NOMO-1 (cell line): ENCODE measurements at regions not wholly inside any gene's neighbourhood (a gene's known extent, or its start where the extent isn't known, plus 50 kb on each side); places are given as distances from the start of the nearest gene placed in this dataset.

Source experiments
- DNase-seq, 2 experiments: peaks; one replicate each; lab custom pipeline; 2025; ENCODE audit not compliant: unreplicated experiment in 2 of 2; lab: John Stamatoyannopoulos, UW

DNA sequence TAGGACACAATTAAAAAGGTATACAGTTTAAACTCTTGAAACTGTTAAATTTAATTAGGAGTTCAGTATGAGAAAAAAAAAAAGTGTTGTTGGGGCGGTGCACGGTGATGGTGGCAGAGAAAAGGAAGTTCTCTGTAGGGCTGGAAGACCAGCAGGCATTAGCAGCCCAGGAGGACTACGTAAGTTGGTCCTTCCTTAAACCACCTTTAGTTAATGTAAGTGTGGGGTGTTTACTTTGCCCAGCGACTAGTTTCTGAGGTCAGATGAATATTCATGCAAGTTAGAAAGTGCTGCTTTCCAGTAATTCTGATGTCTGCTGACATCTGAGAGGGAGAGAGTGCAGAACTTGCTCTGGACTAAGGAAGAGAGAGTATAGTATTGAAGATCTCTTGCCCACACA, 54.9 kb downstream of the NKX2-1 start:
- DNase-seq, result no peak

DNA sequence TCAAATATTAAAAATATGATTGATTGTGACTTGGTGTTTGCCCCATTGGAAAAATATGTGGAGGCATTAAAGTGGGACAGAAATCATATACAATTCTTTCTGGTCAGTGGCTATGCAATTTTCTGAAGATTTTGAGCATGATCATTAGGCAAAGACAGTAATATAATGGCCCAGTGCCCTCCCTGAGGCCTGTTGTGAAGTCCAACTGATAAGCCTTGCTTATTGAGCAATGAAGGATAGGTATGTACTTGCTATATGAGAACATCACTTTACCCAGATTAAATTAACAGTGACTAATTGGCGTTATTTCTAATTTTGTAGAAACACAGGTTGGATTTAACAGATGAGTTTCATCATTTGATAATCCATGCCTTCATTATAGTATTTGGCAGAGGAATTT, 57.1 kb downstream of the NKX2-1 start:
- no peak for DNase-seq

- DNase-seq, result no peak
Measured at GRCh38 chr14:36455241-36455627, 64.8 kb downstream of the NKX2-1 start.

- no peak for DNase-seq
Measured at GRCh38 chr14:36454599-36455240, 65.3 kb downstream of the NKX2-1 start.

- no peak for DNase-seq
Measured at GRCh38 chr14:36452860-36453259, 67.2 kb downstream of the NKX2-1 start.

GRCh38 chr14:36451310-36452065, 68.5 kb downstream of the NKX2-1 start:
- no peak for DNase-seq

- no peak for DNase-seq
Measured at GRCh38 chr14:36450550-36450949, 69.5 kb downstream of the NKX2-1 start.

DNA sequence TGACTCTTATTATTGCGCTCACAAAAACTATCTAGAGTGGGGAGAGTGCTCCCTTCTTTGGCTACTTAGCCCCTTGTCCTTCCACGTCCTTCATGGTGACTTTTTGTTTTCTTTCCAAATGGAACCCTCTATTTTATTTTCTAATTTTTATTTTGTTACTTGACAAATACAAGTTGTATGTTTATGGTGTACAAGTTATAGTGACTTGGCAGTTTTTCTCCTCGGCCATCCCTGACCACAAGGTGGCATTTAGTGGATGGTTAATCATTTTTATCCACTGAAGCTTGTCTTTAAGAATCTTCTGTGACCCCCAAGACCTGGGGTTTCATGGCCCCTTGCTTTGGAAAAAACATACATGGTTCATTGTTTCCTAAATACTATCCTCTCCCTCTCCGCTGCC, 70.1 kb downstream of the NKX2-1 start:
- DNase-seq, result no peak

DNA sequence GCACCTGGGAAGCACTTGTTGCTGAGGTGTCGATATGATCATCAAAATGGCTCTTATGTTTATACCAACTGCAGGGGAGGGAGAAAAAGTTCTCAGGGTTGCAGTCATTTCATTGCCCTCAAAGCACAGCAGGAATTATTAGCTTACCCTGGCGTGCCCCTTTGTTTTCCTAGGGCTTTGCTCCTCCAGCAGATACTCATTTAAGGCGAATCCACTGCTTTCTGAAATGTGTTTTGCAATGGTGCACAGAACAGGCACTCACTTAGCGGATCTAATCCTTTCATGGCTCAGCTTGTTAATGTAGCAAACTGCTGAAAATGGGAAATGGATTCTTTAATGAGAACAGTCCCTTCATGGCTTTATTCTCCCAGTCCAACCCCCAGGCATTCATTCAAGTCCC, 76.7 kb downstream of the NKX2-1 start:
- no peak for DNase-seq

- no peak for DNase-seq
Measured at GRCh38 chr14:36442824-36443241, 77.2 kb downstream of the NKX2-1 start.

DNA sequence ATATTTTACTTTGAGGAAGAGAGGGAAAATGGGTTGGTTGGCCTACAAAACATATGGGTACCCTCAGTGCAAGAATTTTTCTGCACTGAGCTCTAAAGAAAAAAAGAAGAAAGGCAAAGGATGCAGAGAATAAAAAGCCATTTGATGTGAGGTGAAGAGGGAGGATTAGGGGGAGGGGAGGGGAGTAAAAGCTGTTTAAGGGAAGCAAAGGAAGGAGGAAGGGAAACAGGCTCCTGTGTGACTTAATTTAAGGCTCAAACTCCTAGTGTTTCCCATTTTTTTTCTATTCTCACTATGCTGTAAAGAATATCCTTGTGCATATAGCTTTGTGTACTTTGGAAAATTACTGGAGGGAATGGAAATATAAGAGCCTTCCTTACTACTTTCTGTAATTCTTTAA, 78.7 kb downstream of the NKX2-1 start:
- DNase-seq, result no peak

DNA sequence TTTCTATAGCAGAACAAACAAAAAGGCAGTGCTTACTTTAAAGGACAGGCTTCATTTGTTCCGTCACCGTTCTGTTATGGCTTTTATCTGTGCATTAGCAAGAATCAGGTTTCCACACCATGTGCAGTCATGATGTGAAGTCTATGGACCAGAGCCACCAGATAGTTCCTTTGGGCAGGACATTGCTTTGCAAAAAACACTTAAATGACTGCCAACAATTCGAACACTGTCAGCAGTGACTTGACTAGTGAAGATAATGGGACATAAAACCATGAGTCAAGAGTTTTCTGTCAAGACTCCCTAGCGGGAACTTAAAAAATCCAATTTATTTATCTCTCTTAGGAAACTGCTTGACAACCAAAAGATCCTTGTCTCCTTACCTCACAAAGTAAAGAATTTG, 80.3 kb downstream of the NKX2-1 start:
- DNase-seq, result no peak

- no peak for DNase-seq
Measured at GRCh38 chr14:36438883-36439282, 81.1 kb downstream of the NKX2-1 start.

DNA sequence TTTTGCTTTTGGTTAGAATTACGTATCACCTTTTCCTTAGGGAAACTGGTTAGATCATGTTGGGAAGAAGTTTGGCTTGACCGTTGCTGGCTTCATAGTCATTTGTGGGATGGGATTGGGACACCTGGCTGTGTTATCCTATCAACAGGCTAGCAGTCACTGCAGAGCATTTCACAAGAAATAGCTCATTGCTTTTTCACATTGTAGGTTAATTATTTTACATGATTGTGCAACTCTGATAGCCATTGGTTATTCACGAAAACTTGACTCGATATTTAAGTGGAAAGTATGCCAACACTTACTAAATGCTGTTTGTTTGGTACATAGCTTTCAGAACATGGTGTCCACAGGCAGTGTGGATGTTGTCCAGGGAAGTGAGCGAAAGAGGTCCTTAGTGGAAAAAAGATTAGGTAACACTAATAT, 89.4 kb downstream of the NKX2-1 start:
- DNase-seq, result no peak

- DNase-seq, result no peak
Measured at GRCh38 chr14:36430169-36430568, 89.9 kb downstream of the NKX2-1 start.

- no peak for DNase-seq
Measured at GRCh38 chr14:36429692-36430091, 90.3 kb downstream of the NKX2-1 start.

DNA sequence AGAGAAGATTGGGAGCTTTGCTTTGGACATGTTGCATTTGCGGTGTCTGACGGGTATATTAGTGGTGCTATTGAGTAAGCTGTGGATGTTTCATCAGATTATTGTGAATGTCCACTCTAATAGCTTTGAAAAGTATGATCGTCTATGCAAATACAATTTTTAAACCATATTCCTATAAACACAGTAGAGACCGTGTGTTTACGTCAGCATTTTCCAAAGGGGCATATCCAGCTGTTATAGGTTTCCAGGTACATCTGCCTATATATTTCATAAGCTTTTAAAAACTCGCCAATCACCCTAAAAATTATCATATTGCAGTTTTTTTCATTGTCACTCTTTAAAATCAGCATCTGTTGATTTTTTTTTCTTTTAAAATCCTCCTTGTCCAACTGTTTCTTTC, 91.7 kb downstream of the NKX2-1 start:
- no peak for DNase-seq

- DNase-seq, result no peak
Measured at GRCh38 chr14:36426836-36427235, 93.2 kb downstream of the NKX2-1 start.

DNA sequence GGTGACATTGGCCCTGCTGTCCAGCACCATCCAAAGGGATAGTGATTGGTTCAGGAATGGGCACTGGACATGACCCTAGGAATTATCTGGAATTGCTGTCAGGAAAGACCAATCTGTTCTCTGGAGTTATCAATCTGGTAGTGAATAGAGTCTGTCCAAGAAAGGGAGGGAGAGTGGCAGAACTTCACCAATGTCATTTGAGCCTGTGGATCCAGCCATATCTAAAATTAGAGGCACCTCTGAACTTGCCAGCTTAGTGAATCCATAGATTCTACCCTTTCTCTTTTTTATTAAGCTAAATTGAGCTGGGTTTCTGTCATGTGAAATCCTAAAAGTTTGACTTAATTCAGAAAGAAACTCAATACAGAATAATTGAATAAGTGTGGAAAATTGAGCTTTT, 93.9 kb downstream of the NKX2-1 start:
- no peak for DNase-seq

- DNase-seq, result no peak
Measured at GRCh38 chr14:36424478-36425102, 95.4 kb downstream of the NKX2-1 start.

DNA sequence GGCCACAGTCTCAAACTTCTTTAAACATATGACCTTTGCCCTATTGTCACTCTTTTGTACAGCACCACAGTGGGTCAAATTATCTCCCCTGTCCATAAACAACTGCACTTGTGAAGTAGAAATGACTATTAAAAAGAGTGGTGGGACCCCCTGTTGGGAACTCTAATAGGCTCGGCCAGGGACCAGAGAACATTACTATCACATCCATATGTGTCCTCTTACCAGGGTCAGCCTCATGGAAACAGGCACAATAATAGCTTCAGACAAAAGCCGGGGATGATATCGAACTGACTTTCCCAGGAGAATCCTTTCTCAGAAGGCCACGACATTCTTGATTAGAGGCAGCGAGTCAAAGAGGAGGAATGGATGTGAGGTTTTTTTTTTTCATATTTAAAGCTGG, 96.6 kb downstream of the NKX2-1 start:
- DNase-seq, result no peak

DNA sequence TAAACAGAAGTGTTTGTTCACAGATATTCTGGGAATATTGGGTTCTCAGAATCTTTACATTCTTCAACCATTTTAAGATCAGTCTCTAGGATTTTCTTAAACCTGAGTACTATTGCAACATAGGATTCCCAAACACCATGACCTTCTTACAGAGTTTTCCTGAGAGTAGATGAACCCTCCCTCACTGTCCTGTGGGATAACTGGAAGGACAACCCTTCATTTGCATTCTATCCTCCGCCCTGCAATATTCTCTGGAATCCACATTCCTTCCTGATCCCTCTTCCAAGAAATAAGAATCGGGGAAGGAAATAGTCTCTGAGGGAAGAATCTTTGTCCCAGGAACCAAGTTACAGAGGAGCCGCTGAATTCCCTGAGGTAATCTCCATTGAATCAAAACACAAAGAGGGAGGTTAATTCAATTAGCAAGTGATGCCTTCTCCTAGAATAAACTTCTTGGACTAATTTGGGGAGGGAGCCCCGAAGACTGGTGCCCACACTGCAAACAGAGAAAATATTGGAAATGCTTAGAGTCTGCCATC, 99.8 kb upstream of the MBIP start:
- no peak for DNase-seq
